IPS DF 6.9 (cell line): ENCODE measurements at regions not wholly inside any gene's neighbourhood (a gene's known extent, or its start where the extent isn't known, plus 50 kb on each side); places are given as distances from the start of the nearest gene placed in this dataset.

ENCODE experiments used
- DNase-seq: peaks from one replicate; pipeline ENCODE4 v3.0.0-alpha.2; 2013; ENCODE audit warnings: low read depth, low spot score
- H3K27ac ChIP-seq: one replicate; pipeline ENCODE4 v1.5.1; 2013; ENCODE audit warnings: low read length, control low read depth
- H3K27me3 ChIP-seq: 2 replicates; pipeline ENCODE4 v1.6.1; 2013; ENCODE audit warnings: mild to moderate bottlenecking, low read length; ENCODE audit not compliant: control insufficient read depth, insufficient read depth
- H3K36me3 ChIP-seq: 2 replicates; pipeline ENCODE4 v1.6.1; 2013; ENCODE audit warnings: low read length; ENCODE audit not compliant: control insufficient read depth, insufficient read depth
- H3K4me1 ChIP-seq: 2 replicates; pipeline ENCODE4 v1.6.1; 2013; ENCODE audit warnings: low read length; ENCODE audit not compliant: control insufficient read depth, insufficient read depth
- H3K4me3 ChIP-seq: 2 replicates; pipeline ENCODE4 v1.5.1; 2013; ENCODE audit warnings: mild to moderate bottlenecking, low read length
- H3K9me3 ChIP-seq: 2 replicates; pipeline ENCODE4 v1.6.1; 2013; ENCODE audit warnings: low read length, inconsistent platforms; ENCODE audit not compliant: control insufficient read depth, insufficient read depth
- WGBS: extraction: QIAGEN DNeasy Blood & Tissue Kit; methylation state at CpG from one replicate; pipeline ENCODE4 v1.1.7; 2013; ENCODE audit warnings: mixed read lengths, missing lambda C conversion rate; ENCODE audit not compliant: insufficient read length, insufficient coverage; 5-methylcytosine and 5-hydroxymethylcytosine counted together

DNA sequence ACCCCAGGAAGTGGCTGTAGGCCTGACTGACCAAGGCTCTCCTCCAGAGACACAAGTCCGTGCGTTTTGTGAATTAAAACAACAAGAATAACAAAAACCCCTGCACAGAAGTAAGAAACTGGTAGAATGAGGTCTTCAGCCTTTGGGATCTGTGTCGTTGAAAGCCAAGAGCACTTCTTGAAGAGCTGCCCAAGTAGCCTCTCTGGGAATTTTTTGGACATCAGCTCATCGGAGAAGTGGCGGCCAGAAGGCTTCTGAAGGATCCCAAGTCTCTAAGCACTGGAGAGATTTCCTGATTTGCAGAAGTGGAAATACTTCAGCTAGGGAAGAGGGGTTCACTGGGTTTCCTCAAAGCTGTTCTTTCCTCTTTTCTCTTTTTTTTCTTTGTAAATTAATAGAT is 100.4 kb upstream of the ZNF536 start:
- WGBS, result no CpG with 5 or more reads among the region's 5 CpGs
- H3K4me3 ChIP-seq, result no peak overlapping the region
- H3K9me3 ChIP-seq, result no peaks in the 10 kb centered on the region
- no peak for DNase-seq
- no peaks in the 10 kb centered on the region for H3K27me3 ChIP-seq
- H3K4me1 ChIP-seq, result peaks cover 5% of the 10 kb centered on the region; the same call in 1 of the 2 replicates
- H3K27ac ChIP-seq, result no peak overlapping the region
- H3K36me3 ChIP-seq, result no peaks in the 10 kb centered on the region

DNA sequence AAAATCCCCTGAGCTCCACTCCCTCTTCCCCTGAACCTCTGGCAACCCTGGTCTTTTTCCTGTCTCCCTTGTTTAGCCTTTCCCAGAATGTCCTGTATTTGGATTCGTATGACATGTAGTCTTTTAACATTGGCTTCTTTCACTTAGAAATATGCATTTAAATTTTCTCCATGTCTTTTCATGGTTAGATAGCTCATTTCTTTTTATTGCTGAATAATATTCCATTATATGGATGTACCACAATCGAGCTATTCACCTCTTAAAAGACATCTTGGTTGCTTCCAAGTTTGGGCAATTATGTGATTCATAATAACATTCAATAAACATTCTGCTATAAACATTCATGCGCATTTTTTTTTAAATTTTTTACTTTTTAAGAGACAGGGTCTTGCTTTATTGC is 99.6 kb upstream of the ZNF536 start:
- DNase-seq, result no peak
- no peak overlapping the region for H3K4me3 ChIP-seq
- H3K4me1 ChIP-seq, result peaks cover 5% of the 10 kb centered on the region; the same call in 1 of the 2 replicates
- H3K36me3 ChIP-seq, result no peaks in the 10 kb centered on the region
- H3K27me3 ChIP-seq, result no peaks in the 10 kb centered on the region
- no CpG with 5 or more reads among the region's 3 CpGs for WGBS
- H3K27ac ChIP-seq, result no peak overlapping the region
- H3K9me3 ChIP-seq, result no peaks in the 10 kb centered on the region

DNA sequence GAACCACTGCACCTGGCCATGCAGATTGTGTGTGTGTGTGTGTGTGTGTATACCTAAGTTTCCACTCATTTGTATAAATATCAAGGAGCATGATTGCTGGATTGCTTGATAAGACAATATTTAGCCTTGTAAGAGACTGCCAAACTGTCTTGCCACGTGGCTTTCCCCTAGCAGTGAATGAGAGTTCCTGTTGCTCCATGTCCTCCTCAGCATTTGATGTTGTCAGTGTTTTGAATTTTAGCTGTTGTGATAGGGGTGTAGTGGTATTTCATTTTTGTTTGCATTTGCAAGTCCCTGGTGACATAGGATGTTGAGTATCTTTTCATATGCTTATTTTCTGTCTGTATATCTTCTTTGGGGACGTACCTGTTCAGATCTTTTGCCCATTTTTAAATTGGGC is 99.0 kb upstream of the ZNF536 start:
- H3K36me3 ChIP-seq, result no peaks in the 10 kb centered on the region
- H3K9me3 ChIP-seq, result no peaks in the 10 kb centered on the region
- H3K27me3 ChIP-seq, result no peaks in the 10 kb centered on the region
- no peak for DNase-seq
- no CpG with 5 or more reads among the region's 2 CpGs for WGBS
- H3K27ac ChIP-seq, result no peak overlapping the region
- peaks cover 6% of the 10 kb centered on the region; the same call in 1 of the 2 replicates for H3K4me1 ChIP-seq
- H3K4me3 ChIP-seq, result no peak overlapping the region

- H3K9me3 ChIP-seq, result no peaks in the 10 kb centered on the region
- WGBS, result no CpG with 5 or more reads among the region's 3 CpGs
- peaks cover 4% of the 10 kb centered on the region; the same call in 1 of the 2 replicates for H3K4me1 ChIP-seq
- H3K27me3 ChIP-seq, result no peaks in the 10 kb centered on the region
- no peaks in the 10 kb centered on the region for H3K36me3 ChIP-seq
- no peak overlapping the region for H3K27ac ChIP-seq
- no peak for DNase-seq
- no peak overlapping the region for H3K4me3 ChIP-seq
These were observed 97.2 kb upstream of the ZNF536 start for GRCh38 chr19:30274987-30275386.

DNA sequence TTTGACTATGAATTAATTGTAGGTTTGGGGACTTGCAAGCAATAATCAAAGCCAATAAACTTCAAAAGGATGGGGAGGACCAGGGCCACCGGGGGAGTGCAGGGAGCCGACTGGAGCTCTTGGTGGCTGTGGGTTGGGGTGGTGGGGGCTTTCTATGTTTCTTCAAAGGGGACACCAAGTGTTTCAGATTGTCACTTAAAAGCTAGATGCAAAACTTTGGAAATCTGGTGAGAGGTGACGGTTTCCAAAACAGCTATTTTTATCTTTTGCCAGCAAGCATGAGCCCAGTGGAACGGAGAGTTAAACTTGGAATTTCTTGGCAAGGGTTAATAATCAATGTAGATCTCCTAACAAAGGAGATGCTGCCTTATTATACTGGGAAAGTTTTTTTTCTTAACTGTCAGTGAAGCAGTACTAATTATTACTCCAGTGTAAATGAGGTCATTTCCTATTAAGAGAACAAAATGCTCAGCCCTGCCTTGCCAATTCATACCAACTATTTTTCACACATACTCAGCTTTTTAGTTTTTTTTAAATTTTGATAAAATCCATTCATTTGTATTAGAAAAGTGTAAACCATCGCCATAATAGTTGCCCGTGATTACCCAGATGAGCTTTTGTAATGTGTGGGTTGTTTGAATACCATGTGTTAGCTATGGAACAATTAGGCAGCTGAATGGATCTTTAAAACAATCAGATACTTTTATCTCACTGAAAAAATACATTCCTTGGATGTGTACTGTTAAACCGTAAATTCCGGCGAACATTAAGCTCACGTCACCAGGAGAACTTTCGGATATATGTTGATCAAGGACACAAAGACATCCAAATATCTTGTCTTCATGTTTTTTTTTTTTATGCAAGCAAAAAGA is 95.9 kb upstream of the ZNF536 start:
- Histone ChIP-seq H3K4me1 (peaks cover 4% of the 10 kb centered on the region; the same call in 1 of the 2 replicates), H3K9me3 (no peaks in the 10 kb centered on the region), H3K4me3 (no peak overlapping the region), H3K27ac (no peak overlapping the region), H3K36me3 (no peaks in the 10 kb centered on the region), H3K27me3 (no peaks in the 10 kb centered on the region)
- no CpG with 5 or more reads among the region's 11 CpGs for WGBS
- no peak for DNase-seq

DNA sequence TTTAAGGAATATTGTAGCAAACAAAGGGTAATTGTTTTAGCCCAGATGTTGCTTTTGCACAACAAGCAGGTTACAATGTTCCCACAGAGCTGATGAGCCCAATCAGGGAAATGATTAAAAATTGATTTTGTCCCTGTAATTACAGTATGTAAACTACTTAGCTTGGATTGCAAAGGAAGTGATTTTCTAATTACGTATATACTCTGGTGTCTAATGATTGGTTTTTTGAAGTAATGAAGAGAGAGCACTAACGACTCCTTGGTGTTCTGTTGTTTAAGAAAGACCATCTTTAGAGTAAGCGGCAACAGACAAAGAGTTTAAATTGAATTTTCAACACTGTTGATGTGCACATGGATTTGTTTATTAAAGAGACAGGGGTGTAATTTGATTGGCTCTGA is 95.3 kb upstream of the ZNF536 start:
- Histone ChIP-seq H3K9me3 (no peaks in the 10 kb centered on the region), H3K4me3 (no peak overlapping the region), H3K36me3 (no peaks in the 10 kb centered on the region), H3K4me1 (peaks cover 4% of the 10 kb centered on the region; the same call in 1 of the 2 replicates), H3K27me3 (no peaks in the 10 kb centered on the region), H3K27ac (no peak overlapping the region)
- WGBS, result no CpG with 5 or more reads among the region's 3 CpGs
- no peak for DNase-seq

GRCh38 chr19:30277941-30278881 is 94.0 kb upstream of the ZNF536 start:
- Histone ChIP-seq H3K27ac (no peak overlapping the region), H3K27me3 (no peaks in the 10 kb centered on the region), H3K36me3 (no peaks in the 10 kb centered on the region), H3K4me3 (no peak overlapping the region), H3K4me1 (peaks cover 4% of the 10 kb centered on the region; the same call in 1 of the 2 replicates), H3K9me3 (no peaks in the 10 kb centered on the region)
- WGBS, result no CpG with 5 or more reads among the region's 16 CpGs
- DNase-seq, result no peak

GRCh38 chr19:30278882-30279254 is 93.3 kb upstream of the ZNF536 start:
- Histone ChIP-seq H3K4me1 (peaks cover 4% of the 10 kb centered on the region; the same call in 1 of the 2 replicates), H3K27me3 (no peaks in the 10 kb centered on the region), H3K9me3 (no peaks in the 10 kb centered on the region), H3K4me3 (no peak overlapping the region), H3K27ac (no peak overlapping the region), H3K36me3 (no peaks in the 10 kb centered on the region)
- no CpG with 5 or more reads among the region's 9 CpGs for WGBS
- no peak for DNase-seq

- H3K27ac ChIP-seq, result no peak overlapping the region
- 100% methylated on average over 2 of the region's 6 CpGs for WGBS
These were observed 92.2 kb upstream of the ZNF536 start for GRCh38 chr19:30280018-30280417.

GRCh38 chr19:30281906-30282305 is 90.3 kb upstream of the ZNF536 start:
- Histone ChIP-seq H3K4me3 (no peak overlapping the region), H3K4me1 (peaks cover 2% of the 10 kb centered on the region; the same call in 1 of the 2 replicates), H3K36me3 (no peaks in the 10 kb centered on the region), H3K27me3 (no peaks in the 10 kb centered on the region), H3K9me3 (no peaks in the 10 kb centered on the region), H3K27ac (no peak overlapping the region)
- DNase-seq, result no peak
- no CpG with 5 or more reads among the region's 7 CpGs for WGBS

More at GRCh38 chr19:30280018-30280417, 92.2 kb upstream of the ZNF536 start:
- DNase-seq, result no peak
- Histone ChIP-seq H3K27me3 (no peaks in the 10 kb centered on the region), H3K4me1 (peaks cover 4% of the 10 kb centered on the region; the same call in 1 of the 2 replicates), H3K9me3 (no peaks in the 10 kb centered on the region), H3K36me3 (no peaks in the 10 kb centered on the region), H3K4me3 (no peak overlapping the region)
